ENCODE measurements at regions not wholly inside any gene's neighbourhood (a gene's known extent, or its start where the extent isn't known, plus 50 kb on each side); places are given as distances from the start of the nearest gene placed in this dataset.

DNA sequence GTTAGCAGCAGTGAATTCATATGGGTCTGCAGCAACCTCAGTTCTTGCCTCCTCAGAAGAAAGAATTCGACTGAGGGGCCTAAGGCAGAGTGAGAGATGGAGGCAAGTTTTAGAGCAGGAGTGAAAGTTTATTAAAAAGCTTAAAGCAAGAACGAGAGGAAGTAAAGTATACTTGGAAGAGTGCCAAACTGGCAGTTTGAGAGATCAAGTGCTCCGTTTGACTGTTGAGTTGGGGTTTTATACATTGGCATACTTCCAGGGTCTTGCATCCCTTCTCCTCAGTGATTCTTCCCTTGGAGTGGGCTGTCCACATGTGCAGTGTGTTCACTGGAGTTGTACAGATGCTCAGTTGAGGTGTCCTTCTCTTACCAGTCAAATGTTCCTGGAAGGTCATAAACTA lies 203.6 kb downstream of the SPATA31D1 start:
- no peaks in the 10 kb centered on the region for H3K4me1 Mint-ChIP-seq (ENCODE audit: low read depth)

DNA sequence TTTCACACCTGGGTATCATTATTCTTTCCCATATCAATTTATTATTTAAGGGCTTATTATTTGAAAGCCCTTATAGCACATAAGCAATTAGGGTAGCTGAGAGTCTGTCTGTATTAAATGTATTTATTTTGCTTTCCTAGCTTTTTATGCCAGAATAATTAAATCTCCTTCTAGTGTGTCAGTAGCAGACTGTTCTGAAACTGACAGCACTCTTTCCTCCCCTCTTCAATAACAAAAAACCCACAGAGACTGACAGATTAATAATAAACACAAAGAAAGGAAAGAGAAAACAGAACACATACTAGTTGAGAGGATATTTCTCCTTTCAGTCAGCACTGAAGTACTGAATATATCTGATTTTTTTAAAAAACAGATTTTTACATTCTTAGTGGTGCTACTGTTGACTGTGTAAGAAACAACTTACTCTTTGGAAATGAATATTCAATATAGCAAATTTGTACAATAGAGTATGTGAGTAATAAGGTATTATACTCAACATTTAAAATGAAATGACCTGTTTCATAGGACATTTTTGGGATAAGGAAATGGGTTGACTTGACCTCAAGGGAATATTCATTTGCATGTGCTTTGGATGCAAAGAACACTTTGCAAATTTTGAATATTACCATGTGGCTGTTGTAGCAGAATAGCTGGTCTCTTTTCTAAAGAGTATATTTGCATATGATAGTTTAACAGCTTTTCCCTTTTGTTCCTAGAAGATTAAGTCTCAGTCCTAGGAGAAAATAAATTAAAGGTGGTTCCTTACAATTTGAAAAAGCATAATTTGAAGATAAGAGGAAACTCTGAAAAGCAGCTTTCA lies 208.3 kb downstream of the SPATA31D1 start:
- Mint-ChIP-seq H3K36me3 (ENCODE audit: low read depth) (no peaks in the 10 kb centered on the region), H3K4me3 (no peak overlapping the region), H3K4me1 (ENCODE audit: low read depth) (no peaks in the 10 kb centered on the region), H3K27ac (no peak overlapping the region), H3K27me3 (ENCODE audit: low read depth) (no peaks in the 10 kb centered on the region), H3K9me3 (peaks cover 4% of the 10 kb centered on the region)
- no peak for DNase-seq (ENCODE audit: low spot score)

More for the DNA sequence above, 203.6 kb downstream of the SPATA31D1 start:
- DNase-seq (ENCODE audit: low spot score) = no peak
- Mint-ChIP-seq H3K27me3 (ENCODE audit: low read depth) (no peaks in the 10 kb centered on the region), H3K9me3 (peaks cover 4% of the 10 kb centered on the region), H3K36me3 (ENCODE audit: low read depth) (no peaks in the 10 kb centered on the region), H3K4me3 (no peak overlapping the region), H3K27ac (no peak overlapping the region)

DNA sequence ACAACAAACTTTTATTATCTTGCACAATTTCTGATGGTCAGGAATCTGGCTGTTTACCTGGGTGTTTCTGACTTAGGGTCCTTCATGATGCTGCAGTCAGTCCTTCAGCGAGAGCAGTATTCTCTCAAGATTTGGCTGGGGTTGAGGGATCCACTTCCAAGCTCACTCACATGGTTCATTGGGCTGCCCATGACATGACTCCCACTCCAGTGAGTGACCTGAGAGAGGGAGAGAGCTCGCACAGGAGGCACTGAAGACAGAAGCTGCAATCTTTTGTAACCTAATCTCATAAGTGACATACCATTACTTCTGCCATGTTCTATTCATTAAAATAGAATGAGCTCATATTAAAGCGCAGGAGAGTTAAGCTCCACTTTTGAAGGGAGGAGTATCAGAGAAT lies 212.6 kb downstream of the SPATA31D1 start:
- no peaks in the 10 kb centered on the region for H3K4me1 Mint-ChIP-seq (ENCODE audit: low read depth)
- no peaks in the 10 kb centered on the region for H3K36me3 Mint-ChIP-seq (ENCODE audit: low read depth)
- no peak overlapping the region for H3K27ac Mint-ChIP-seq
- no peak for DNase-seq (ENCODE audit: low spot score)
- no peaks in the 10 kb centered on the region for H3K9me3 Mint-ChIP-seq
- H3K4me3 Mint-ChIP-seq = no peak overlapping the region
- H3K27me3 Mint-ChIP-seq (ENCODE audit: low read depth) = no peaks in the 10 kb centered on the region

DNA sequence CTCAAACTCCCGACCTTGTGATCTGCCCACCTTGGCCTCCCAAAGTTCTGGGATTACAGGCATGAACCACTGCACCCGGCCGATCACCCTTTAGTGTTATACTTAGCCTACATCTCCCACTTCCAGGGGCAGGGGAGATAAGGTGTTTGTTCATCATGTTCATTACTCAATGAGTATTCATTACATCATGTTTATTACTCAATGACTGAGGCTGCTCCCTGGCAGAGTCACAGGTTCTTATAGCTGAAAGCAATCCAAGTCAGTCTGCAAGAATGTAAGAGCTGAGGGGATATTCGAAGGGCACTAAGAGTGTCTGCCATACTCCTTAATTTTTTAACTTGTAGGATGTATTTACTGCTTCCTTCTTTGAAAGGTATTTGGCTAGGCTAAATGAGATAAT lies 214.2 kb downstream of the SPATA31D1 start:
- H3K9me3 Mint-ChIP-seq = peaks cover 1% of the 10 kb centered on the region
- H3K36me3 Mint-ChIP-seq (ENCODE audit: low read depth) = no peaks in the 10 kb centered on the region
- H3K4me3 Mint-ChIP-seq = no peak overlapping the region
- H3K27ac Mint-ChIP-seq = no peak overlapping the region
- DNase-seq (ENCODE audit: low spot score) = no peak
- H3K27me3 Mint-ChIP-seq (ENCODE audit: low read depth) = no peaks in the 10 kb centered on the region
- no peaks in the 10 kb centered on the region for H3K4me1 Mint-ChIP-seq (ENCODE audit: low read depth)

DNA sequence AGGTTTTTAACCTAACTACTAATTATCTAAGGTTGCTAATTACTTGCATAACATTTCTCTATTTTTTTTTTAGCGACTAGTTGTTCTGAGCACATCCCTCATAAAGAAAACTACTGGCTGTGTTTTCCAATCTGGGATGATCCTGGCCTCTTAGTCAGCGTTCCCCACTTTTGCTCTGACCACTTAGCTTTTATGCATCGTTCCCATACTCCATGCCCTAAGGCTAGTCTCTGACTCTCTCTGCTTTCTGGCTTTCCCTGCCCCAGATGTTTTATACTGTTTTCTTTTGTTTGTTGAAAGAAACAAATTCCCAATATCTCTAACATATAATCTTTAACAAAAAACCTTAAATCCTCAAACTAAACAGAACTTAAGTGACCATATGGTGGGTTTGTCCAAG lies 217.9 kb downstream of the SPATA31D1 start:
- H3K36me3 Mint-ChIP-seq (ENCODE audit: low read depth) = no peaks in the 10 kb centered on the region
- no peaks in the 10 kb centered on the region for H3K27me3 Mint-ChIP-seq (ENCODE audit: low read depth)
- H3K4me3 Mint-ChIP-seq = no peak overlapping the region
- no peak for DNase-seq (ENCODE audit: low spot score)
- no peak overlapping the region for H3K27ac Mint-ChIP-seq
- H3K9me3 Mint-ChIP-seq = peaks cover 17% of the 10 kb centered on the region
- no peaks in the 10 kb centered on the region for H3K4me1 Mint-ChIP-seq (ENCODE audit: low read depth)

DNA sequence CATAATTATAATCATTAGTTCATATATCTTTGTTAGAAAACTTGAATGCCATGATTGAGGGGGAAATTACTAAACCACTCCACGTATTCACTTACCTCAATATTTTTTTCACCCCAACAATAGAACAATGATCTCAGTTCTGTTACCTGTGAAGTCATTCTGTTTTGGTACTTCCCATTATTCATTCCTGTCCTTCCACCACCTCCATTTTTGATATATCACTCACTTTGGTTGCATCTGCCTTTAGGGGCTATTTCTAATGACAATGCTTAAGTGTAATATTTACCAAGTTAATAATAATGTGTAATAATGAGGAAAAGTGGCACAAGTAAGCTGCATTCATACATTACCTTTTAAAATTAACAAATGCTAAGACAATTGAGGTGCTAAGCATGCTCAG lies 218.4 kb downstream of the SPATA31D1 start:
- no peaks in the 10 kb centered on the region for H3K27me3 Mint-ChIP-seq (ENCODE audit: low read depth)
- H3K36me3 Mint-ChIP-seq (ENCODE audit: low read depth) = no peaks in the 10 kb centered on the region
- H3K27ac Mint-ChIP-seq = no peak overlapping the region
- no peak for DNase-seq (ENCODE audit: low spot score)
- H3K9me3 Mint-ChIP-seq = peaks cover 17% of the 10 kb centered on the region
- no peak overlapping the region for H3K4me3 Mint-ChIP-seq
- H3K4me1 Mint-ChIP-seq (ENCODE audit: low read depth) = no peaks in the 10 kb centered on the region

DNA sequence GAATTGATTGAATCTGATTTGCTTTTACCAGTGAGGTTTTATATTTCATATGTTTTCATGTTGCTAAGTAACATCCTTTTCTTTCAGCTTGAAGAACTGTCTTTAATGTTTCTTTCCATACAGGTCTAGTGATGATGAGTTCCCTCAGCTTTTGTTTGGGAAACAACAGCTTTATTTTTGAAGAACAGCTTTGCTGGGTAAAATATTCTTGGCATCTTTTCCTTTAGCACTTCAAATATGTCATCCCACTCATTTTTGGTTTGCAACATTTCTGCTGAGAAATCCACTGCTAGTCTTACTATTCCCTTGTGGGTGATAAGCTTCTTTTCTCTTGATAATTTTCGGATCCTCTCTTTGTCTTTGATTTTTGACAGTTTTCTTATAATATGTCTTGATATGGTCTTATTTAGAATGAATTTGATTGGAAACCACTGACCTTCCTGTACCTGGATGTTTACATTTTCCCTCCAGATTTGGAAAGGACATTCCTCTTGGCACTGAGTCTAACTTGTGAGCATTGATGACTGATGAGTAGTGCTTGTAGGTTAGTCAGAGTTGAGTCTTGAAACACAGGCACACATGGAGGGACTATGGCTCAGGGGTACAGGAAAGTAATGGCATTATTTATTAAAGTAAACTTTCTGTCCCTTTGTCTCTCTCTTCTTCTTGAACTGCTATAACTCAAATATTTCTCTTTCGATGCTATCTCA lies 220.3 kb downstream of the SPATA31D1 start:
- H3K27ac Mint-ChIP-seq = no peak overlapping the region
- no peaks in the 10 kb centered on the region for H3K36me3 Mint-ChIP-seq (ENCODE audit: low read depth)
- DNase-seq (ENCODE audit: low spot score) = no peak
- H3K4me1 Mint-ChIP-seq (ENCODE audit: low read depth) = no peaks in the 10 kb centered on the region
- no peak overlapping the region for H3K4me3 Mint-ChIP-seq
- peaks cover 17% of the 10 kb centered on the region for H3K9me3 Mint-ChIP-seq
- no peaks in the 10 kb centered on the region for H3K27me3 Mint-ChIP-seq (ENCODE audit: low read depth)

DNA sequence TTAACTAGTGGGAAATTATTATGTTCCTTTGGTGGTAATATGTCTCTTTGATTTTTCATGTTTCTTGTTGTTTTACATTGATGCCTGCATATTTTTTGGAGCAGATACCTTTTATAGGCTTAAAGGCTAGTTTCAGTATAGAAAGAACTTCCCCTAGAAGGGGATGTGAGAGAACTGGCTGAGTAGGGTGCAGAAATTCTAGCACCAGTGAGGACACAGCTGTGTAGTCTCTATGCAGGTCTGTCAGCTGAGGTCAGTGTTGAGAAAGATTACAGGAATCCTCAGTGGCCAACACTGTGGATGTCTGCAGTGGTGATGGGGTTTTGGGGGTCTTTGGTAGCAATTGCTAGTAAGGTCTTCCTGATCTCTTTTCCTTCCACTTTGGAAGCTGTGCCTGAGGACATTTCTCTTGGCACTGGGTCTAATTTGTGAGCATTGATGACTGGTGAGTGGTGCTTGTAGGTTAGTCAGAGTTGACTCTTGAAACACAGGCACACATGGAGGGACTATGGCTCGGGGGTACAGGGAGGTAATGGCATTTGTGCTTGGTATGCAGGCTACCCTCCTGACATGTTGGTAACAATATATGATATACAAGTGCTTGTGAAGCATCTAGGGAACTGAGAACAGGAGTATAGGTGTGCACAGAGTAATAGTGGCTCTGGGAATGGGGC lies 221.4 kb downstream of the SPATA31D1 start:
- Mint-ChIP-seq H3K4me1 (ENCODE audit: low read depth) (no peaks in the 10 kb centered on the region), H3K27ac (no peak overlapping the region), H3K27me3 (ENCODE audit: low read depth) (no peaks in the 10 kb centered on the region), H3K36me3 (ENCODE audit: low read depth) (no peaks in the 10 kb centered on the region), H3K4me3 (no peak overlapping the region), H3K9me3 (peaks cover 17% of the 10 kb centered on the region)
- no peak for DNase-seq (ENCODE audit: low spot score)

DNA sequence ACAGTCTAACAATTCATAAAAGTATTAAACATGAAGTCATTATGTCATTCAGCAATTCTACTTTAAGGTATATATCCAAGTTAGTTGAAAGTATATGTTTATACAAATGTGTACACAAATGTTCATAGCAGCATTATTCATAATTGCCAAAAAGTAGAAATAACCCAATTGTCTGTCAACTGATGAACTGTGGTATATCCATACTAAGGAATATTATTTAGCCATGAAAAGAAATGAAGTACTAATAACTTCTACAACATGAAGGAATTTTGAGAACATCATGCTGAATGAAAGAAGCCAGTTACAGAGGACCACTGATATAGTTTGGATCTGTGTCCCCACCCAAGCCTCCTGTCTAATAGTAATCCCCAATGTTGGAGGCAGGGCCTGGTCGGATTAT lies 224.3 kb downstream of the SPATA31D1 start:
- H3K4me3 Mint-ChIP-seq = no peak overlapping the region
- H3K27me3 Mint-ChIP-seq (ENCODE audit: low read depth) = no peaks in the 10 kb centered on the region
- no peaks in the 10 kb centered on the region for H3K4me1 Mint-ChIP-seq (ENCODE audit: low read depth)
- no peak for DNase-seq (ENCODE audit: low spot score)
- no peak overlapping the region for H3K27ac Mint-ChIP-seq
- no peaks in the 10 kb centered on the region for H3K36me3 Mint-ChIP-seq (ENCODE audit: low read depth)
- peaks cover 27% of the 10 kb centered on the region for H3K9me3 Mint-ChIP-seq

DNA sequence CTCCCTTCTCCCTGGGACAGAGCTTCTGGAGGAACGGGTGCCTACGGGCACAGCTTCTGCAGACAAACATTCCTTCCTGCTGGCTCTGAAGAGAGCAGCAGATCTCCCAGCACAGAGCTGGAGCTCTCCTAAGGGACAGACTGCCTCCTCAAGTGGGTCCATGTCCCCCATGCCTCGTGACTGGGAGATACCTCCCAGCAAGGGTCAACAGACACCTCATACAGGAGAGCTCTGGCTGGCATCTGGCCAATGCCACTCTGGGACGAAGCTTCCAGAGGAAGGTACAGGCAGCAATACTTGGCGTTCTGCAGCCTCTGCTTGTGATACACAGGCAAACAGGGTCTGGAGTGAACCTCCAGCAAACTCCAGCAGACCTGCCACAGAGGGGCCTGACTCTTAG lies 227.9 kb downstream of the SPATA31D1 start:
- H3K27me3 Mint-ChIP-seq (ENCODE audit: low read depth) = no peaks in the 10 kb centered on the region
- H3K36me3 Mint-ChIP-seq (ENCODE audit: low read depth) = no peaks in the 10 kb centered on the region
- peaks cover 24% of the 10 kb centered on the region for H3K9me3 Mint-ChIP-seq
- no peak overlapping the region for H3K27ac Mint-ChIP-seq
- DNase-seq (ENCODE audit: low spot score) = no peak
- H3K4me3 Mint-ChIP-seq = no peak overlapping the region
- no peaks in the 10 kb centered on the region for H3K4me1 Mint-ChIP-seq (ENCODE audit: low read depth)

DNA sequence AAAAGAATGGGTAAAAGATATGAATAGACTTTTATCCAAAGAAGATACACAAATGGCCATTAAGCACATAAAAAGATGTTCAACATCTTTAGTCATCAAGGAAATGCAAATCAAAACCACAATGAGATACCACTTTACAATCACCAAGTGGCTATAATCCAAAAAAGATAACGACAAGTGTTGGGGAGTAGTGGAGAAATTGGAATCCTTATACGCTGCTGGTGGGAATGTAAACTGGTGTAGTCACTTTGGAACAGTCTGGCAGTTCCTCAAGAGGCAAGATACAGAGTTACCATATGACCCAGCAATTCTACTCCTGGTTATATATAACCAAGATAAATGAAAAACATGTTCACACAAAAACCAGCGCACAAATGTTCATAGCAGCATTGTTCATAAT lies 234.9 kb downstream of the SPATA31D1 start:
- Mint-ChIP-seq H3K27me3 (ENCODE audit: low read depth) (no peaks in the 10 kb centered on the region), H3K4me3 (no peak overlapping the region), H3K27ac (no peak overlapping the region), H3K9me3 (peaks cover 27% of the 10 kb centered on the region), H3K36me3 (ENCODE audit: low read depth) (no peaks in the 10 kb centered on the region), H3K4me1 (ENCODE audit: low read depth) (no peaks in the 10 kb centered on the region)
- no peak for DNase-seq (ENCODE audit: low spot score)

DNA sequence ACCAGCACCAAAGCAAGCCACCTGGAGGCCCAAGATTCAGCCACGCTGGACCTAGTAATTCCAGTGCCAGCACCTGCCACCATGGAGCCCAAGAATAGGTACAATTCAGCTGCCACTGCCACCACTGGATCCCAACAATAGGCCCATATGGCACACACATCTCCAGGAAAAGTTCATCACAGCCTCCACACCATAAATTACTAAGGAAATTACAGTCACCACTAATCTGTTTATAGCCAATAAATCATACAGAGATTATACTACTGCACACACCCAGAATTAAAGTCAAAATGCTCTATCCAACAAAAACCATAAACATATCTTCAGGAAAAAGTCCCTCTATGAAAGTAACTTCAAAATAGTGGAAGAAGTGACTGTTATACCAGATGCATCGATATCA lies 242.8 kb downstream of the SPATA31D1 start:
- Mint-ChIP-seq H3K4me3 (no peak overlapping the region), H3K9me3 (peaks cover 48% of the 10 kb centered on the region), H3K27me3 (ENCODE audit: low read depth) (no peaks in the 10 kb centered on the region), H3K27ac (no peak overlapping the region), H3K36me3 (ENCODE audit: low read depth) (no peaks in the 10 kb centered on the region), H3K4me1 (ENCODE audit: low read depth) (no peaks in the 10 kb centered on the region)
- DNase-seq (ENCODE audit: low spot score) = no peak

DNA sequence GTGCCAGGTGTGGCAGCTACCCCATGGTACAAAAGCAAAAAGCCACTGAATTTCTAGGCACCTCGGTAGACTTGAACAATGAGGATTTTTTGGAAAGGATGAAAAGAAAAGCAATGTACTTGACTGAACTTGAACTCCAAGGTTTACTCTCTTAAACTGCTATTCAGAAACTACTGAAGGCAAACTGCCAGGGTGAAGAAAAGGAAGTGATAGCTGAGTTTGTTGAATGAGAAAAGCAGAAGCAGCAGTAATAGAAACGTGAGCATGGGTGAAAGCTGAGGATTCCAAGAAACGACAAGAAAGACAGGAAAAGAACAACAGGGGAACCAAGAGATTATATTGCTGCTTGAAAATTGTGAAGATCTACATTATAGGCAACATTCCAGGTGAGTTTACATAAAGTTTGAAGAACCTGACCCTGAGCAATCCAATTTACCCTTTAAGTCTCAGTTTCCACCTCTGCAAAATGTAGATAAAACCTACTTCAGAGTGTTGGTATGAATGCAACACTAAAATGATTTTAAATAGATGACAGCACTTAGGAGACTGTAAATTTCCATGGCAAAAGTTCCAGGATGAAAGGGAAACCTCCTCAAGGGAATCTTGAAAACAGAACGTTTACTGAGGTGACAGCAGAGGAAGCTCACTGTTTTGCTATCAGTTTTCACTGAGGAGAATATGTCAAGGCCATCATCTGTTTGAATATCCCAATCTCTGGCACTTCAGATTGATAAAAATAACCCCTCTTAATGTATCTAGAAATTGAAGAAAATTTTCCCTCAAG lies 245.8 kb downstream of the SPATA31D1 start:
- no peak overlapping the region for H3K4me3 Mint-ChIP-seq
- no peaks in the 10 kb centered on the region for H3K36me3 Mint-ChIP-seq (ENCODE audit: low read depth)
- no peak for DNase-seq (ENCODE audit: low spot score)
- H3K27ac Mint-ChIP-seq = no peak overlapping the region
- H3K4me1 Mint-ChIP-seq (ENCODE audit: low read depth) = no peaks in the 10 kb centered on the region
- no peaks in the 10 kb centered on the region for H3K27me3 Mint-ChIP-seq (ENCODE audit: low read depth)
- peaks cover 49% of the 10 kb centered on the region for H3K9me3 Mint-ChIP-seq
